ENCODE measurements at regions not wholly inside any gene's neighbourhood (a gene's known extent, or its start where the extent isn't known, plus 50 kb on each side); places are given as distances from the start of the nearest gene placed in this dataset.

DNA sequence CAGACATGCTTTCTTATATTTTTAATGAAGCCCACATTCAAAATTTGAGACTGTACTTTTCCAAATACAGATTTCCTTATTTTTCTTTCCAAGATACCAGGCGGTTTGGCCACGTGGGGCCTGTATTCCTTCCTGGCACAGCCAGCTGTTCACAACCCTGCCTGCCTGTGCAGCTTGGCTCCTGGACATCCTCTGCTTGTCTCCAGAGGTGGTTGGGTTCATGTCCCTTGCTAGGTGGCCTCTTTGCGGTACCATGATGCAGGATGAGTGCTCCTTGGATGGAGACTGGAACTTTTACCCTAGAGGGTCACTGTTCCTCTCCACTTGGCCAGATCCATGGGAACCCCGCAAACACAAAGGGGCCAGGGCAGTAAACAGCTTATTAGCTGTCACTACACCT, 297.5 kb upstream of the MSX2 start:
- TF ChIP-seq, protein P1, sequence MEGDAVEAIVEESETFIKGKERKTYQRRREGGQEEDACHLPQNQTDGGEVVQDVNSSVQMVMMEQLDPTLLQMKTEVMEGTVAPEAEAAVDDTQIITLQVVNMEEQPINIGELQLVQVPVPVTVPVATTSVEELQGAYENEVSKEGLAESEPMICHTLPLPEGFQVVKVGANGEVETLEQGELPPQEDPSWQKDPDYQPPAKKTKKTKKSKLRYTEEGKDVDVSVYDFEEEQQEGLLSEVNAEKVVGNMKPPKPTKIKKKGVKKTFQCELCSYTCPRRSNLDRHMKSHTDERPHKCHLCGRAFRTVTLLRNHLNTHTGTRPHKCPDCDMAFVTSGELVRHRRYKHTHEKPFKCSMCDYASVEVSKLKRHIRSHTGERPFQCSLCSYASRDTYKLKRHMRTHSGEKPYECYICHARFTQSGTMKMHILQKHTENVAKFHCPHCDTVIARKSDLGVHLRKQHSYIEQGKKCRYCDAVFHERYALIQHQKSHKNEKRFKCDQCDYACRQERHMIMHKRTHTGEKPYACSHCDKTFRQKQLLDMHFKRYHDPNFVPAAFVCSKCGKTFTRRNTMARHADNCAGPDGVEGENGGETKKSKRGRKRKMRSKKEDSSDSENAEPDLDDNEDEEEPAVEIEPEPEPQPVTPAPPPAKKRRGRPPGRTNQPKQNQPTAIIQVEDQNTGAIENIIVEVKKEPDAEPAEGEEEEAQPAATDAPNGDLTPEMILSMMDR (IDR thresholded peaks at IDR 0.05; ENCODE audit: low read depth, low read length), result no peak
- no peak for TF ChIP-seq POLR2A (IDR thresholded peaks at IDR 0.05; ENCODE audit: extremely low read depth, insufficient read length)
